ENCODE measurements at regions not wholly inside any gene's neighbourhood (a gene's known extent, or its start where the extent isn't known, plus 50 kb on each side); places are given as distances from the start of the nearest gene placed in this dataset.

DNA sequence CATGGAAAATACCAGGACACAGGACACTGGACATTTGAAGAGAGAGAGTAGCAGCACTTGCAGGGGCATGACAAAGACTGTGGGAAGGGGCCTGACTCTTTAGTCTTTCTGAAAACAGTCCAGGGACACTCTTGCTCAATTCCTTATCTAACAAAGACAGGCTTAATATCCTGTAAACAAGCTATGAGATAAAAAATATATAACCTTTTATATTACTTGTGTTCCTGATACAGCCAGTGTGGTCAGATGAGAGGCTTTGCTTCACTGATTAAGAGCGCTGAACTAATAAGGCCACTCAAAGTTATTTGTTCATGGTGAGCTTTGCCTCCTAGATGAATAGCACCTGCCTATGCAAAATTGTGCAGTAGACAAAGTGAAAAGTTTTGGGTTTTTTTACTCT is 518.7 kb downstream of the LRRC70 start:
- no peak for TF ChIP-seq YY1 (IDR thresholded peaks at IDR 0.05; ENCODE audit: low read depth)
- no peak for TF ChIP-seq FOXM1 (IDR thresholded peaks at IDR 0.05; ENCODE audit: borderline replicate concordance, low read depth)
- TF ChIP-seq NFIC (IDR thresholded peaks at IDR 0.05) = no peak
- no peak for TF ChIP-seq CEBPB (IDR thresholded peaks at IDR 0.05)
- no peak for TF ChIP-seq TAF1 (IDR thresholded peaks at IDR 0.05; ENCODE audit: low read depth)
- TF ChIP-seq ZBTB7A (IDR thresholded peaks at IDR 0.05; ENCODE audit: low read depth) = no peak
- TF ChIP-seq EP300 (IDR thresholded peaks at IDR 0.05; ENCODE audit: borderline replicate concordance) = no peak
- no peak for TF ChIP-seq USF1 (IDR thresholded peaks at IDR 0.05)
- no peak for TF ChIP-seq MAX (IDR thresholded peaks at IDR 0.05)
- TF ChIP-seq REST (IDR thresholded peaks at IDR 0.05; ENCODE audit: low read depth) = no peak
- no peak for TF ChIP-seq CREB1 (IDR thresholded peaks at IDR 0.05; ENCODE audit: low read depth)
- no peak for TF ChIP-seq RAD21 (IDR thresholded peaks at IDR 0.05; ENCODE audit: low read depth)
